ENCODE measurements at regions not wholly inside any gene's neighbourhood (a gene's known extent, or its start where the extent isn't known, plus 50 kb on each side); places are given as distances from the start of the nearest gene placed in this dataset.

DNA sequence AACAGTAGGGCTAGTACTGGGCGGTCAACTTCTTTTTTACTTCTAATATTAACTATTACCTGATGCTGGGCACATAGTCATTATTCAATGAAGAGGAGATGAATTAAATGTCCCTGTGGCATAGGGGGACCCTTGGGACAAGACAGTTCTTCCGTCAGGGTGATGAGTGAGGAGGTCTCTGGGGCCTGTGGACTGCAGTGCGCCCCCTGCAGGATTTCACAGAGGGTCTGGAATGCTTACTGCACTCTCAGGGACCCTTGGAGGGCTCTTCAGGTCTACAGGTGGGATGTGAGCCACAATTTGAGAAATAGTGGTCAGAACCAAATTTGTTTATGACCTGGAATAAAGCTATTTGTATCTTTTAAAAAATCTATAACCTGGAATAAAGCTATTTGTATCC lies 149.4 kb downstream of the FAM78B start:
- no peak overlapping the region for H3K4me3 ChIP-seq (ENCODE audit: low read depth, low read length, poor library complexity, severe bottlenecking)
- no peaks in the 10 kb centered on the region for H3K27me3 ChIP-seq (ENCODE audit: insufficient read depth, low read length)
- H3K9me2 ChIP-seq (ENCODE audit: low read depth, low read length): no peaks in the 10 kb centered on the region
- H3K27ac ChIP-seq (ENCODE audit: low read depth, low read length, poor library complexity, severe bottlenecking): no peak overlapping the region
- no peak overlapping the region for H3K9ac ChIP-seq (ENCODE audit: low read length)
- H3F3A ChIP-seq (ENCODE audit: insufficient read depth, low read length): no peaks in the 10 kb centered on the region
- no peaks in the 10 kb centered on the region for H3K9me3 ChIP-seq (ENCODE audit: low read length)
- no peak overlapping the region for H2AFZ ChIP-seq (ENCODE audit: low read length)
- no peak for TF ChIP-seq EZH2 (IDR thresholded peaks at IDR 0.05; ENCODE audit: borderline replicate concordance, low read length)
- TF ChIP-seq, protein P1, sequence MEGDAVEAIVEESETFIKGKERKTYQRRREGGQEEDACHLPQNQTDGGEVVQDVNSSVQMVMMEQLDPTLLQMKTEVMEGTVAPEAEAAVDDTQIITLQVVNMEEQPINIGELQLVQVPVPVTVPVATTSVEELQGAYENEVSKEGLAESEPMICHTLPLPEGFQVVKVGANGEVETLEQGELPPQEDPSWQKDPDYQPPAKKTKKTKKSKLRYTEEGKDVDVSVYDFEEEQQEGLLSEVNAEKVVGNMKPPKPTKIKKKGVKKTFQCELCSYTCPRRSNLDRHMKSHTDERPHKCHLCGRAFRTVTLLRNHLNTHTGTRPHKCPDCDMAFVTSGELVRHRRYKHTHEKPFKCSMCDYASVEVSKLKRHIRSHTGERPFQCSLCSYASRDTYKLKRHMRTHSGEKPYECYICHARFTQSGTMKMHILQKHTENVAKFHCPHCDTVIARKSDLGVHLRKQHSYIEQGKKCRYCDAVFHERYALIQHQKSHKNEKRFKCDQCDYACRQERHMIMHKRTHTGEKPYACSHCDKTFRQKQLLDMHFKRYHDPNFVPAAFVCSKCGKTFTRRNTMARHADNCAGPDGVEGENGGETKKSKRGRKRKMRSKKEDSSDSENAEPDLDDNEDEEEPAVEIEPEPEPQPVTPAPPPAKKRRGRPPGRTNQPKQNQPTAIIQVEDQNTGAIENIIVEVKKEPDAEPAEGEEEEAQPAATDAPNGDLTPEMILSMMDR (IDR thresholded peaks at IDR 0.05; ENCODE audit: low read length): peak; percentile 61
- H3K4me1 ChIP-seq (ENCODE audit: insufficient read depth, low read length, severe bottlenecking): no peaks in the 10 kb centered on the region
- H3K4me2 ChIP-seq (ENCODE audit: low read length): no peak overlapping the region
- no peaks in the 10 kb centered on the region for H4K20me1 ChIP-seq (ENCODE audit: insufficient read depth, low read length)
- no peaks in the 10 kb centered on the region for H3K36me3 ChIP-seq (ENCODE audit: insufficient read depth, low read length)
- H3K79me2 ChIP-seq (ENCODE audit: insufficient read depth, low read length): no peaks in the 10 kb centered on the region

Measured in OCI-LY1 (cell line).